ENCODE measurements at regions not wholly inside any gene's neighbourhood (a gene's known extent, or its start where the extent isn't known, plus 50 kb on each side); places are given as distances from the start of the nearest gene placed in this dataset.
A peak's percentile ranks its signal among the peaks of the same experiment; 100 is the strongest.

GRCh38 chr9:16282718-16283117, 587.8 kb downstream of the BNC2 start:
- Mint-ChIP-seq H3K27me3 (ENCODE audit: insufficient read depth) (peaks cover 3% of the 10 kb centered on the region), H3K4me3 (no peak overlapping the region), H3K4me1 (no peaks in the 10 kb centered on the region), H3K36me3 (ENCODE audit: low read depth) (no peaks in the 10 kb centered on the region), H3K9me3 (peaks cover 3% of the 10 kb centered on the region), H3K27ac (no peak overlapping the region)
- DNase-seq, result peak; percentile 24
- H3K36me3 ChIP-seq (ENCODE audit: control insufficient read depth, insufficient read depth, low read length), result no peaks in the 10 kb centered on the region
- H3K27me3 ChIP-seq (ENCODE audit: control insufficient read depth, insufficient read depth, low read length, poor library complexity, severe bottlenecking), result no peaks in the 10 kb centered on the region
- 80 to 93% methylated on average over 5 to 9 of the region's 9 CpGs for WGBS, 2 experiments (ENCODE audit: insufficient coverage in 1 of 2, insufficient read length in 1 of 2)
- no peak overlapping the region for H3K9ac ChIP-seq (ENCODE audit: extremely low read depth, low read length, poor library complexity, severe bottlenecking)
- H3K9me3 ChIP-seq (ENCODE audit: control insufficient read depth, low read length), result no peaks in the 10 kb centered on the region
- no peaks in the 10 kb centered on the region for H3K4me1 ChIP-seq (ENCODE audit: control insufficient read depth, insufficient read depth, low read length)
- no peak overlapping the region for H3K4me3 ChIP-seq (ENCODE audit: low read length)
- no peak for TF ChIP-seq CTCF (conservative IDR thresholded peaks at IDR 0.05)
- no peak overlapping the region for H3K27ac ChIP-seq (ENCODE audit: low read depth, low read length)

GRCh38 chr9:16286160-16286559, 584.3 kb downstream of the BNC2 start:
- no peaks in the 10 kb centered on the region for H3K36me3 Mint-ChIP-seq (ENCODE audit: low read depth)
- no peaks in the 10 kb centered on the region for H3K4me1 Mint-ChIP-seq
- H3K9me3 Mint-ChIP-seq, result peaks cover 3% of the 10 kb centered on the region
- Histone ChIP-seq H3K9ac (ENCODE audit: extremely low read depth, low read length, poor library complexity, severe bottlenecking) (no peak overlapping the region), H3K27me3 (ENCODE audit: control insufficient read depth, insufficient read depth, low read length, poor library complexity, severe bottlenecking) (no peaks in the 10 kb centered on the region), H3K36me3 (ENCODE audit: control insufficient read depth, insufficient read depth, low read length) (no peaks in the 10 kb centered on the region), H3K4me1 (ENCODE audit: control insufficient read depth, insufficient read depth, low read length) (no peaks in the 10 kb centered on the region), H3K4me3 (ENCODE audit: low read length) (no peak overlapping the region), H3K27ac (ENCODE audit: low read depth, low read length) (no peak overlapping the region), H3K9me3 (ENCODE audit: control insufficient read depth, low read length) (no peaks in the 10 kb centered on the region)
- TF ChIP-seq CTCF (conservative IDR thresholded peaks at IDR 0.05), result no peak
- peaks cover 3% of the 10 kb centered on the region for H3K27me3 Mint-ChIP-seq (ENCODE audit: insufficient read depth)
- WGBS, 2 experiments (ENCODE audit: insufficient coverage in 1 of 2, insufficient read length in 1 of 2), result 89 to 92% methylated on average over 4 to 7 of the region's 7 CpGs
- no peak overlapping the region for H3K4me3 Mint-ChIP-seq
- DNase-seq, result peak; percentile 28
- H3K27ac Mint-ChIP-seq, result no peak overlapping the region

GRCh38 chr9:16289639-16290038, 580.8 kb downstream of the BNC2 start:
- no peaks in the 10 kb centered on the region for H3K9me3 ChIP-seq (ENCODE audit: control insufficient read depth, low read length)
- Mint-ChIP-seq H3K27ac (no peak overlapping the region), H3K9me3 (peaks cover 3% of the 10 kb centered on the region), H3K27me3 (ENCODE audit: insufficient read depth) (peaks cover 9% of the 10 kb centered on the region), H3K4me1 (no peaks in the 10 kb centered on the region), H3K36me3 (ENCODE audit: low read depth) (no peaks in the 10 kb centered on the region), H3K4me3 (no peak overlapping the region)
- no peak for DNase-seq
- no peak overlapping the region for H3K27ac ChIP-seq (ENCODE audit: low read depth, low read length)
- H3K9ac ChIP-seq (ENCODE audit: extremely low read depth, low read length, poor library complexity, severe bottlenecking), result no peak overlapping the region
- no peak for TF ChIP-seq CTCF (conservative IDR thresholded peaks at IDR 0.05)
- H3K4me3 ChIP-seq (ENCODE audit: low read length), result no peak overlapping the region
- H3K36me3 ChIP-seq (ENCODE audit: control insufficient read depth, insufficient read depth, low read length), result no peaks in the 10 kb centered on the region
- H3K27me3 ChIP-seq (ENCODE audit: control insufficient read depth, insufficient read depth, low read length, poor library complexity, severe bottlenecking), result no peaks in the 10 kb centered on the region
- 95% methylated on average over 3 of the region's 3 CpGs; no CpG with 5 or more reads in 1 of the 2 experiments for WGBS, 2 experiments (ENCODE audit: insufficient coverage in 1 of 2, insufficient read length in 1 of 2)
- H3K4me1 ChIP-seq (ENCODE audit: control insufficient read depth, insufficient read depth, low read length), result no peaks in the 10 kb centered on the region
